ENCODE measurements at regions not wholly inside any gene's neighbourhood (a gene's known extent, or its start where the extent isn't known, plus 50 kb on each side); places are given as distances from the start of the nearest gene placed in this dataset.
"Not testable (repeated sequence)": the region's sequence is repeated elsewhere in the genome, so short reads cannot be mapped to it uniquely, and the experiment has no call there.

- DNase-seq = no peak
These were observed 167.1 kb downstream of the PRL start for GRCh38 chr6:22129751-22130150.

GRCh38 chr6:22132656-22133055 lies 164.2 kb downstream of the PRL start:
- DNase-seq = no peak

GRCh38 chr6:22133357-22133756 lies 163.5 kb downstream of the PRL start:
- DNase-seq = no peak

GRCh38 chr6:22134308-22134707 lies 162.5 kb downstream of the PRL start:
- DNase-seq = no peak

GRCh38 chr6:22135395-22135794 lies 161.4 kb downstream of the PRL start:
- DNase-seq = no peak

- DNase-seq = not testable (repeated sequence)
These were observed 156.1 kb downstream of the PRL start for GRCh38 chr6:22140736-22141135.

- DNase-seq = no peak
These were observed 155.5 kb downstream of the PRL start for GRCh38 chr6:22141241-22141745.

- DNase-seq = no peak
These were observed 154.0 kb downstream of the PRL start for GRCh38 chr6:22142856-22143255.

- DNase-seq = no peak
These were observed 151.5 kb downstream of the PRL start for GRCh38 chr6:22145376-22145775.

- DNase-seq = no peak
These were observed 150.8 kb downstream of the PRL start for GRCh38 chr6:22145823-22146677.

GRCh38 chr6:22146678-22146930 lies 150.2 kb downstream of the PRL start:
- DNase-seq = no peak

- no peak for DNase-seq
These were observed 149.7 kb downstream of the PRL start for GRCh38 chr6:22146931-22147701.

GRCh38 chr6:22147921-22148776 lies 148.7 kb downstream of the PRL start:
- no peak for DNase-seq

- no peak for DNase-seq
These were observed 147.7 kb downstream of the PRL start for GRCh38 chr6:22149096-22149495.

GRCh38 chr6:22149501-22150367 lies 147.1 kb downstream of the PRL start:
- DNase-seq = no peak

GRCh38 chr6:22150368-22151035 lies 146.3 kb downstream of the PRL start:
- DNase-seq = no peak

GRCh38 chr6:22151892-22152291 lies 144.9 kb downstream of the PRL start:
- DNase-seq = no peak

GRCh38 chr6:22152841-22153240 lies 144.0 kb downstream of the PRL start:
- DNase-seq = no peak

- peak; percentile 27 to 59 for DNase-seq
These were observed 143.3 kb downstream of the PRL start for GRCh38 chr6:22153384-22154158.

GRCh38 chr6:22155551-22155950 lies 141.3 kb downstream of the PRL start:
- no peak for DNase-seq

GRCh38 chr6:22157233-22157632 lies 139.6 kb downstream of the PRL start:
- DNase-seq = no peak

All from AML-193 (cell line).